ENCODE measurements at regions not wholly inside any gene's neighbourhood (a gene's known extent, or its start where the extent isn't known, plus 50 kb on each side); places are given as distances from the start of the nearest gene placed in this dataset.
"Not testable (repeated sequence)": the region's sequence is repeated elsewhere in the genome, so short reads cannot be mapped to it uniquely, and the experiment has no call there.

DNA sequence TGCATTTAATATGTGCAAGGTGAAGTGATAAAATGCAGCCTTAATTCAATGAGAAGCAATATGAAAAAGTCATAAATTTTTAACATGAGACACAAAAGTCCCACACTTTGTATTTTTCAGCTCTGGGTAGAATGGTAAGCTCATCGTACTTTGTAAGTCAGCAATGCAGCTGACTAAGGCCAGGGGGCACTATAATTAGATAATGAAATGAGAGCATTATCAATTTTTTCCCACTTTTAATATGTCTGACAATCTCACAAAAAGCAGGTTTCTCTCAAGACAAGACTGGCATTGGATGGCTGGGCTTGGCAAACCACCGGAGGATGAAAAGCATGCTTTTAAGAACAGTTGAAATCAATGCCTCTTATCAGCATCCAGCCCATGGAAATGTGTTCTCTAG is 162.8 kb downstream of the FAM174A start:
- Histone ChIP-seq H3K27me3 (no peaks in the 10 kb centered on the region), H3K27ac (no peak overlapping the region), H3K9me3 (no peaks in the 10 kb centered on the region), H3K9ac (ENCODE audit: low read depth in 2 of 2, low read length in 2 of 2) (no peak overlapping the region), H3K36me3 (no peaks in the 10 kb centered on the region), H3K4me1 (no peaks in the 10 kb centered on the region), H3K4me3 (no peak overlapping the region)
- DNase-seq = no peak
- intact Hi-C loops (cut with DNase I) = no loop called here
- TF ChIP-seq, protein P1, sequence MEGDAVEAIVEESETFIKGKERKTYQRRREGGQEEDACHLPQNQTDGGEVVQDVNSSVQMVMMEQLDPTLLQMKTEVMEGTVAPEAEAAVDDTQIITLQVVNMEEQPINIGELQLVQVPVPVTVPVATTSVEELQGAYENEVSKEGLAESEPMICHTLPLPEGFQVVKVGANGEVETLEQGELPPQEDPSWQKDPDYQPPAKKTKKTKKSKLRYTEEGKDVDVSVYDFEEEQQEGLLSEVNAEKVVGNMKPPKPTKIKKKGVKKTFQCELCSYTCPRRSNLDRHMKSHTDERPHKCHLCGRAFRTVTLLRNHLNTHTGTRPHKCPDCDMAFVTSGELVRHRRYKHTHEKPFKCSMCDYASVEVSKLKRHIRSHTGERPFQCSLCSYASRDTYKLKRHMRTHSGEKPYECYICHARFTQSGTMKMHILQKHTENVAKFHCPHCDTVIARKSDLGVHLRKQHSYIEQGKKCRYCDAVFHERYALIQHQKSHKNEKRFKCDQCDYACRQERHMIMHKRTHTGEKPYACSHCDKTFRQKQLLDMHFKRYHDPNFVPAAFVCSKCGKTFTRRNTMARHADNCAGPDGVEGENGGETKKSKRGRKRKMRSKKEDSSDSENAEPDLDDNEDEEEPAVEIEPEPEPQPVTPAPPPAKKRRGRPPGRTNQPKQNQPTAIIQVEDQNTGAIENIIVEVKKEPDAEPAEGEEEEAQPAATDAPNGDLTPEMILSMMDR (IDR thresholded peaks at IDR 0.05) = no peak

DNA sequence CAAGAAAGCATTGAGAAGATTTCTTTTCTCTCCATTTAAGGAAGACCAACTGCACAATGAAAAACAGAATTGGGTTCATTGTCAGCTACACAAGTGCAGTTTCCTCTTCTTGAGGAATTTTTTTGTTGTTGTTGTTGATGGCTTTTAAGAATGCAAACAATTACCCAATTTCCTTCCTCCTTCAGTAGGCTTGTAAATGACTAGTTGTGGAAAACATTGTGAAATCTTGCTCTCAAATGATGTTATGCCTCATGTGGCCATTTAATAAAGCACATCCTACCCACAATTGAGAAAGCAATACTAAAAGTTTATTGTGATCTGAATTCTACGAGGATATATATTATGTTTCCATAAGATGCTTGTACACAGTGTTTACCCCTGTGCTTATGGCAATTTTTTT is 171.6 kb downstream of the FAM174A start:
- DNase-seq = no peak
- H3K4me1 ChIP-seq = no peaks in the 10 kb centered on the region
- intact Hi-C loops (cut with DNase I) = no loop called here
- no peak overlapping the region for H3K9ac ChIP-seq (ENCODE audit: low read depth in 2 of 2, low read length in 2 of 2)
- no peak overlapping the region for H3K27ac ChIP-seq
- no peaks in the 10 kb centered on the region for H3K36me3 ChIP-seq
- H3K9me3 ChIP-seq = no peaks in the 10 kb centered on the region
- H3K4me3 ChIP-seq = no peak overlapping the region
- no peaks in the 10 kb centered on the region for H3K27me3 ChIP-seq
- TF ChIP-seq, protein P1 (IDR thresholded peaks at IDR 0.05) = no peak

DNA sequence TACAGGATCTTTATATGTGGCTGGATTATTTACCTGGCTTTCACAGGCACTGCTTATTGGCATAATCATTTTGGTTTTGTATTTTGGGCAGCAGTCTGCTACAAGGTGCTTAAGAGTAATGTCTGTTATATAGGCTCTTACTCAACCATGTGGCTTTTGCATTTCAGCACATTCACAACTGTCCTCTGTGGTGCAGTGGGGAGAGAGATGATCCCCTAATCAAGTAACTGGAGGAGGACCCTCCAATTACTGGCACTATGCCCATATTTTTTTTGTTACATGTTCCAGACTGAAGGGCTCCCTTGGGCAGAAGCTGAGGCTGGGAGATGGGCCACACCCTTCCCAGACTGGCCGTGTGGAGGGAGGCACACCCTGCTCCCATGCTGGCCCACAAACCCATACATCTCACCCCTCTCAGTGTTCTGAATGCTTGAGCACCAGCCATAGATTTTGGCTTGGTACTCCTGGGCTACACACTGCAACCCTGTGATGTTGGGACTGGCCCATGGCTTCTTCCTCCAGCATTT is 173.5 kb downstream of the FAM174A start:
- intact Hi-C loops (cut with DNase I) = no loop called here
- Histone ChIP-seq H3K9me3 (no peaks in the 10 kb centered on the region), H3K27me3 (no peaks in the 10 kb centered on the region), H3K4me1 (no peaks in the 10 kb centered on the region), H3K27ac (no peak overlapping the region), H3K4me3 (no peak overlapping the region), H3K36me3 (no peaks in the 10 kb centered on the region), H3K9ac (ENCODE audit: low read depth in 2 of 2, low read length in 2 of 2) (no peak overlapping the region)
- TF ChIP-seq, protein P1 (IDR thresholded peaks at IDR 0.05) = no peak
- DNase-seq = no peak

DNA sequence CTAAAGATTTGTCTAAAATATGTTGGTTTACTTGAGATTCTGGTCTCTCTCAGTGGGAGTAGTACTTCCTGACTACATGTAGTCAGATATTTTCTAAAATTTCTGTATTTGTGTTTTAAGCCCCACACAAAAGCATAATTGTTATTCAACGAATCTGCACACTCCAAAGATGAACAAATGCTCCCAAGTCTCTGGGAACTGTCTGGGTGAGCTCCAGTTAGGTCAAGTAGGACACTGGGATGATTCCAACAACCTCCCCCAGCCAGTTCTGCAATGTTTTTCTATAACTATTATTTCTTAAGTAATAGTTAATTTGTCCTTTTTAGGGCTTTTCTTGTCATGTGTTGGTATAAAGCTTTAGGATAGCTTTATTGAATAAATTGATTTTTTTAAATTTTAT is 174.6 kb downstream of the FAM174A start:
- H3K27me3 ChIP-seq = no peaks in the 10 kb centered on the region
- intact Hi-C loops (cut with DNase I) = no loop called here
- no peak overlapping the region for H3K9ac ChIP-seq (ENCODE audit: low read depth in 2 of 2, low read length in 2 of 2)
- no peaks in the 10 kb centered on the region for H3K9me3 ChIP-seq
- H3K4me3 ChIP-seq = no peak overlapping the region
- TF ChIP-seq, protein P1 (IDR thresholded peaks at IDR 0.05) = no peak
- no peaks in the 10 kb centered on the region for H3K4me1 ChIP-seq
- no peak overlapping the region for H3K27ac ChIP-seq
- no peaks in the 10 kb centered on the region for H3K36me3 ChIP-seq
- no peak for DNase-seq

DNA sequence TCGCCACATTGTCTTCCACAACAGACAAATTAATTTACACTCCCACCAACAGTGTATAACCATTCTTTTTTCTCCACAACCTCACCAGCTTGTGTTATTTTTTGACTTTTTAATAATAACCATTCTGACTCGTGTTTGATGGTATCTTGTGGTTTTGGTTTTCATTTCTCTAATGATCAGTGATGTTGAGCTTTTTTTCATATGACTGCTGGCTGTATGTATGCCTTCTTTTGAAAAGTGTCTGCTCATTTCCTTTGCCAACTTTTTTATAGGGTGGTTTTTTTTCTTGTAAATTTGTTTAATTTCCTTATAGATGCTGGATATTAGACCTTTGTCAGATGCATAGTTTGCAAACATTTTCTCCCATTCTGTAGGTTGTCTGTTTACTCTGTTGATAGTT is 179.6 kb downstream of the FAM174A start:
- H3K9me3 ChIP-seq; H3K27ac ChIP-seq; H3K4me3 ChIP-seq; H3K36me3 ChIP-seq; H3K4me1 ChIP-seq; DNase-seq; H3K9ac ChIP-seq (ENCODE audit: low read depth in 2 of 2, low read length in 2 of 2); intact Hi-C loops (cut with DNase I); H3K27me3 ChIP-seq: not testable (repeated sequence)

DNA sequence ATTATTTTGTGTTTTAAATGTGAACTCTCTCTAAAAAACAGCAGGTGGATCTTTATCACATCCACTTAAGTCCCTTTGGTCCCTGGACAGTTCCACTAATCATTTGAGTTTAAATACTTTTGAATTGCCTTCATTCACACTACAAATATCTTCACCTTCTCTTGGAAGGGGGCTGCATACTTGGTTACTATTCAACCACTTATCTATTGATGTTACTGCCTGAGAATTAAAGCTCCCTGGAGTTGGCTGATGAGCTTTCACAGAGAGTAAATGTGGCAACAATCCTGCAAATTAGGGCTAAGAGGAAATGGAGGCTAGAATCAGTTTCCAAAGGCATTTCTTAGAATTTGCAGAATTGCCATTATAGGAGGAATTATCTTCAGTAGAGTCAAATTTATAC is 180.4 kb downstream of the ST8SIA4 start:
- H3K36me3 ChIP-seq = no peaks in the 10 kb centered on the region
- no peak overlapping the region for H3K9ac ChIP-seq (ENCODE audit: low read depth in 2 of 2, low read length in 2 of 2)
- TF ChIP-seq, protein P1 (IDR thresholded peaks at IDR 0.05) = no peak
- H3K27me3 ChIP-seq = no peaks in the 10 kb centered on the region
- H3K27ac ChIP-seq = no peak overlapping the region
- DNase-seq = no peak
- H3K9me3 ChIP-seq = no peaks in the 10 kb centered on the region
- H3K4me1 ChIP-seq = no peaks in the 10 kb centered on the region
- intact Hi-C loops (cut with DNase I) = no loop called here
- no peak overlapping the region for H3K4me3 ChIP-seq

Measured in colonic mucosa (tissue), 4 donors.